ENCODE measurements at regions not wholly inside any gene's neighbourhood (a gene's known extent, or its start where the extent isn't known, plus 50 kb on each side); places are given as distances from the start of the nearest gene placed in this dataset.

GRCh38 chr11:26027887-26028286 lies 304.0 kb upstream of the ANO3 start:
- no peak for DNase-seq (ENCODE audit: low spot score)

- no peak for DNase-seq (ENCODE audit: low spot score)
Measured at GRCh38 chr11:26028393-26028911, 303.5 kb upstream of the ANO3 start.

GRCh38 chr11:26030399-26030798 lies 301.5 kb upstream of the ANO3 start:
- no peak for DNase-seq (ENCODE audit: low spot score)

- no peak for DNase-seq (ENCODE audit: low spot score)
Measured at GRCh38 chr11:26032241-26032640, 299.7 kb upstream of the ANO3 start.

GRCh38 chr11:26035696-26036095 lies 296.2 kb upstream of the ANO3 start:
- DNase-seq (ENCODE audit: low spot score) = no peak

- DNase-seq (ENCODE audit: low spot score) = no peak
Measured at GRCh38 chr11:26037716-26038115, 294.2 kb upstream of the ANO3 start.

GRCh38 chr11:26040339-26040738 lies 291.6 kb upstream of the ANO3 start:
- DNase-seq (ENCODE audit: low spot score) = no peak

GRCh38 chr11:26042113-26042512 lies 289.8 kb upstream of the ANO3 start:
- no peak for DNase-seq (ENCODE audit: low spot score)

GRCh38 chr11:26043665-26044064 lies 288.3 kb upstream of the ANO3 start:
- no peak for DNase-seq (ENCODE audit: low spot score)

GRCh38 chr11:26044389-26044788 lies 287.5 kb upstream of the ANO3 start:
- no peak for DNase-seq (ENCODE audit: low spot score)

- no peak for DNase-seq (ENCODE audit: low spot score)
Measured at GRCh38 chr11:26045082-26045481, 286.8 kb upstream of the ANO3 start.

GRCh38 chr11:26048271-26048670 lies 283.7 kb upstream of the ANO3 start:
- DNase-seq (ENCODE audit: low spot score) = no peak

GRCh38 chr11:26053966-26054365 lies 278.0 kb upstream of the ANO3 start:
- DNase-seq (ENCODE audit: low spot score) = no peak

- DNase-seq (ENCODE audit: low spot score) = no peak
Measured at GRCh38 chr11:26062660-26063059, 269.3 kb upstream of the ANO3 start.

GRCh38 chr11:26063915-26064314 lies 268.0 kb upstream of the ANO3 start:
- no peak for DNase-seq (ENCODE audit: low spot score)

- no peak for DNase-seq (ENCODE audit: low spot score)
Measured at GRCh38 chr11:26065944-26066343, 266.0 kb upstream of the ANO3 start.

GRCh38 chr11:26070714-26071380 lies 261.1 kb upstream of the ANO3 start:
- no peak for DNase-seq (ENCODE audit: low spot score)

GRCh38 chr11:26072614-26073153 lies 259.2 kb upstream of the ANO3 start:
- no peak for DNase-seq (ENCODE audit: low spot score)

GRCh38 chr11:26073646-26074045 lies 258.3 kb upstream of the ANO3 start:
- DNase-seq (ENCODE audit: low spot score) = no peak

- DNase-seq (ENCODE audit: low spot score) = no peak
Measured at GRCh38 chr11:26076233-26076990, 255.5 kb upstream of the ANO3 start.

- DNase-seq (ENCODE audit: low spot score) = no peak
Measured at GRCh38 chr11:26078231-26078821, 253.6 kb upstream of the ANO3 start.

GRCh38 chr11:26084313-26084712 lies 247.6 kb upstream of the ANO3 start:
- no peak for DNase-seq (ENCODE audit: low spot score)
